ENCODE measurements at regions not wholly inside any gene's neighbourhood (a gene's known extent, or its start where the extent isn't known, plus 50 kb on each side); places are given as distances from the start of the nearest gene placed in this dataset.

- CTCF ChIA-PET (ENCODE audit: unreplicated experiment): interaction anchor here (0.7 kb wide), 1 partner anchor 52 kb away, joined by 4 read pairs; no protein-coding TSS in a partner anchor
- Histone ChIP-seq H2AFZ (ENCODE audit: low read length) (no peak overlapping the region), H3K9me2 (ENCODE audit: insufficient read depth, low read length) (no peaks in the 10 kb centered on the region), H3K4me1 (ENCODE audit: insufficient read depth, low read length, poor library complexity, severe bottlenecking) (no peaks in the 10 kb centered on the region), H3K4me3 (ENCODE audit: low read depth, low read length, poor library complexity, severe bottlenecking) (no peak overlapping the region), H3K4me2 (ENCODE audit: low read length) (no peak overlapping the region), H3K79me2 (ENCODE audit: insufficient read depth, low read depth, low read length) (no peaks in the 10 kb centered on the region), H3K36me3 (ENCODE audit: insufficient read depth, low read length) (no peaks in the 10 kb centered on the region), H4K20me1 (ENCODE audit: insufficient read depth, low read length) (no peaks in the 10 kb centered on the region), H3K9me3 (ENCODE audit: low read length) (no peaks in the 10 kb centered on the region), H3K27ac (ENCODE audit: low read depth, low read length, poor library complexity, severe bottlenecking) (no peak overlapping the region)
- no peak for DNase-seq (ENCODE audit: low spot score)
- TF ChIP-seq EZH2phosphoT487 (IDR thresholded peaks at IDR 0.05; ENCODE audit: borderline replicate concordance, low read depth, low read length) (no peak), CTCF (conservative IDR thresholded peaks at IDR 0.05; ENCODE audit: low read length) (no peak)
- BruUV-seq (replicated peaks): no TSS peak
- intact Hi-C loops (cut with micrococcal nuclease; ENCODE audit: unreplicated experiment): no loop called here
- POLR2A ChIA-PET: interaction anchor here (0.6 to 1.0 kb wide), 3 partner anchors 15 to 136 kb away, joined by 3 to 4 read pairs (median 3); no protein-coding TSS in a partner anchor
These were observed 181.7 kb upstream of the SYNPR start for GRCh38 chr3:63096248-63097058.

- BruUV-seq (replicated peaks): no TSS peak
- DNase-seq (ENCODE audit: low spot score): no peak
These were observed 180.7 kb upstream of the SYNPR start for GRCh38 chr3:63097396-63097795.

More at GRCh38 chr3:63097396-63097795, 180.7 kb upstream of the SYNPR start:
- ChIA-PET POLR2A (no interaction called here), CTCF (ENCODE audit: unreplicated experiment) (no interaction called here)
- H4K20me1 ChIP-seq (ENCODE audit: insufficient read depth, low read length): no peaks in the 10 kb centered on the region
- no peaks in the 10 kb centered on the region for H3K36me3 ChIP-seq (ENCODE audit: insufficient read depth, low read length)
- TF ChIP-seq EZH2phosphoT487 (IDR thresholded peaks at IDR 0.05; ENCODE audit: borderline replicate concordance, low read depth, low read length) (no peak), CTCF (conservative IDR thresholded peaks at IDR 0.05; ENCODE audit: low read length) (no peak)
- no peak overlapping the region for H3K27ac ChIP-seq (ENCODE audit: low read depth, low read length, poor library complexity, severe bottlenecking)
- H3K9me3 ChIP-seq (ENCODE audit: low read length): no peaks in the 10 kb centered on the region
- no peaks in the 10 kb centered on the region for H3K79me2 ChIP-seq (ENCODE audit: insufficient read depth, low read depth, low read length)
- intact Hi-C loops (cut with micrococcal nuclease; ENCODE audit: unreplicated experiment): no loop called here
- H3K4me2 ChIP-seq (ENCODE audit: low read length): no peak overlapping the region
- H2AFZ ChIP-seq (ENCODE audit: low read length): no peak overlapping the region
- no peaks in the 10 kb centered on the region for H3K4me1 ChIP-seq (ENCODE audit: insufficient read depth, low read length, poor library complexity, severe bottlenecking)
- H3K4me3 ChIP-seq (ENCODE audit: low read depth, low read length, poor library complexity, severe bottlenecking): no peak overlapping the region
- H3K9me2 ChIP-seq (ENCODE audit: insufficient read depth, low read length): no peaks in the 10 kb centered on the region
